K562 (cell line): ENCODE measurements at regions not wholly inside any gene's neighbourhood (a gene's known extent, or its start where the extent isn't known, plus 50 kb on each side); places are given as distances from the start of the nearest gene placed in this dataset.

ENCODE experiments used
- ATAC-seq: fragments of 200-7000 bp; cut with Tn5 transposase; 3 replicates; pipeline ENCODE4 v1.9.1; 2020; ENCODE audit warnings: moderate library complexity
- BruUV-seq: library from RNA; stranded (reverse); fragments of 400-500 nt; replicated peaks from 2 replicates; lab custom pipeline; 2021; lab: Mats Ljungman, UMichigan
- CTCF ChIA-PET: fragments of 300-600 bp; formaldehyde crosslinking; extraction: SDS; loops from one replicate; lab custom pipeline; 2021; ENCODE audit warnings: low intra/inter-chr PET ratio; lab: Yijun Ruan, JAX
- POLR2A ChIA-PET: fragments of 300-600, 350-650 bp; sonication (Branson Sonifier 250); formaldehyde crosslinking; extraction: SDS; loops from one replicate; lab custom pipeline; 2021; ENCODE audit warnings: antibody characterized with exemption, inconsistent platforms; lab: Yijun Ruan, JAX
- DNase-seq, 4 experiments: peaks; one replicate each; pipeline versions ENCODE4 v3.0.0 to v3.0.0-alpha.2; 2011 to 2018; ENCODE audit warnings: low spot score in 3 of 4, mixed read lengths in 3 of 4; ENCODE audit errors: extremely low read depth in 1 of 4
- FAIRE-seq: peaks from 2 replicates; lab custom pipeline; 2011; peaks lifted over from hg19 to GRCh38; lab: Jason Lieb, UNC
- H2AFZ ChIP-seq: 2 replicates; pipeline ENCODE4 v1.6.0; 2011; ENCODE audit warnings: low read depth, low read length, control low read depth, inconsistent platforms
- H3K27ac ChIP-seq: fragments of 200-600 bp; 3 replicates; pipeline ENCODE4 v1.8.0; 2011; ENCODE audit warnings: low read depth, mild to moderate bottlenecking, control low read depth, inconsistent platforms, low read length, moderate library complexity, mixed read lengths; ENCODE audit errors: extremely low read depth
- H3K27me3 ChIP-seq, 2 experiments: fragments of 300-600 bp in 1 of 2; 2 replicates in 1 of 2; 3 replicates in 1 of 2; pipeline versions ENCODE4 v1.6.0 to v1.8.0; 2011; ENCODE audit warnings: inconsistent platforms in 2 of 2, low read length in 2 of 2, mild to moderate bottlenecking in 1 of 2, mixed read lengths in 1 of 2, moderate library complexity in 1 of 2; ENCODE audit not compliant: control insufficient read depth in 2 of 2, insufficient read depth in 2 of 2
- H3K36me3 ChIP-seq: fragments of 300-600 bp; 3 replicates; pipeline ENCODE4 v1.8.0; 2011; ENCODE audit warnings: mild to moderate bottlenecking, low read length, inconsistent platforms; ENCODE audit not compliant: control insufficient read depth, insufficient read depth
- H3K4me1 ChIP-seq, 2 experiments: fragments of 200-600 bp in 1 of 2; replicated peaks in 1 of 2; 2 replicates in 1 of 2; 3 replicates in 1 of 2; pipeline versions ENCODE4 v1.5.1 to v1.8.0; 2011; ENCODE audit warnings: inconsistent platforms in 2 of 2, low read length in 2 of 2, mild to moderate bottlenecking in 1 of 2, mixed read lengths in 1 of 2, moderate library complexity in 1 of 2; ENCODE audit not compliant: control insufficient read depth in 2 of 2, insufficient read depth in 2 of 2
- H3K4me2 ChIP-seq: 2 replicates; pipeline ENCODE4 v1.6.1; 2011; ENCODE audit warnings: low read length, control low read depth, inconsistent platforms, mixed read lengths; ENCODE audit not compliant: insufficient read depth
- H3K4me3 ChIP-seq: fragments of 200-600 bp; sonication (generic), shearing (Covaris generic); 2 replicates; pipeline ENCODE4 v1.5.1; 2016; ENCODE audit warnings: control low read depth, inconsistent platforms
- H3K79me2 ChIP-seq: fragments of 200-600 bp; 3 replicates; pipeline ENCODE4 v1.8.0; 2011; ENCODE audit warnings: low read length, inconsistent platforms; ENCODE audit not compliant: control insufficient read depth, insufficient read depth
- H3K9ac ChIP-seq, 2 experiments: 2 replicates each; pipeline versions ENCODE4 v1.6.0 to v1.6.1; 2011; ENCODE audit warnings: low read depth in 2 of 2, low read length in 2 of 2, control low read depth in 1 of 2, inconsistent platforms in 1 of 2, mild to moderate bottlenecking in 1 of 2, mixed read lengths in 1 of 2; ENCODE audit not compliant: insufficient read depth in 1 of 2
- H3K9me1 ChIP-seq: one replicate; pipeline ENCODE4 v1.6.0; 2011; ENCODE audit warnings: inconsistent platforms, mild to moderate bottlenecking, low read length, moderate library complexity; ENCODE audit not compliant: control insufficient read depth, insufficient read depth
- H3K9me3 ChIP-seq: replicated peaks from 2 replicates; pipeline ENCODE4 v1.5.1; 2011; ENCODE audit warnings: low read depth, low read length, inconsistent platforms; ENCODE audit not compliant: control insufficient read depth, insufficient read depth
- H4K20me1 ChIP-seq: replicated peaks from 2 replicates; pipeline ENCODE4 v1.6.1; 2011; ENCODE audit warnings: low read length, inconsistent platforms, mixed read lengths; ENCODE audit not compliant: control insufficient read depth, insufficient read depth
- FOSL1 ChIP-seq: fragments of 200-800 bp; sonication (Bioruptor generic); conservative IDR thresholded peaks from 2 replicates; pipeline ENCODE4 v1.6.1; 2016; ENCODE audit warnings: missing genetic modification characterization, missing compliant biosample characterization
- JUND ChIP-seq, 2 experiments: IDR thresholded peaks; 2 replicates in 1 of 2; 3 replicates in 1 of 2; pipeline ENCODE4 v1.6.1; 2011; ENCODE audit warnings: borderline replicate concordance in 2 of 2, low read depth in 2 of 2, low read length in 2 of 2, improper control_type of control experiment in 1 of 2, missing biosample characterization in 1 of 2, missing genetic modification characterization in 1 of 2, missing genetic modification reagents in 1 of 2
- NR2F6 ChIP-seq: fragments of 450-650 bp; formaldehyde crosslinking; IDR thresholded peaks from 2 replicates; pipeline ENCODE4 v1.4.0; 2020; ENCODE audit warnings: mild to moderate bottlenecking
- WGBS: fragments of 100-300 bp; shearing (Covaris generic); methylation state at CpG from one replicate; pipeline ENCODE4 v1.1.6; 2016; ENCODE audit warnings: low coverage, mixed read lengths; ENCODE audit not compliant: insufficient coverage; ENCODE audit errors: missing lambda C conversion rate; 5-methylcytosine and 5-hydroxymethylcytosine counted together
- in situ Hi-C: fragments of 300-500 bp; cut with MboI; formaldehyde crosslinking; loops from 4 replicates; pipeline ENCODE4 v1.15.0; 2018; ENCODE audit warnings: inconsistent platforms, mixed read lengths
- intact Hi-C: fragments of 100-400 bp; cut with micrococcal nuclease; formaldehyde crosslinking; loops from 2 replicates; pipeline ENCODE4 v1.14.2; 2022
- TF ChIP-seq, protein P1 (sequence below): sonication (generic); formaldehyde crosslinking; IDR thresholded peaks from 2 replicates; pipeline ENCODE4 v1.5.0; 2020; ENCODE audit warnings: missing genetic modification reagents
- TF ChIP-seq, protein P2 (sequence below), 2 experiments: fragments of 450-650 bp in 1 of 2; sonication (generic) in 1 of 2; formaldehyde crosslinking in 1 of 2; IDR thresholded peaks in 1 of 2; conservative IDR thresholded peaks in 1 of 2; 2 replicates each; pipeline versions ENCODE4 v1.6.1 to v1.8.1; 2016 to 2023; ENCODE audit warnings: mild to moderate bottlenecking in 2 of 2, moderate library complexity in 2 of 2, inconsistent platforms in 1 of 2, missing genetic modification reagents in 1 of 2

DNA sequence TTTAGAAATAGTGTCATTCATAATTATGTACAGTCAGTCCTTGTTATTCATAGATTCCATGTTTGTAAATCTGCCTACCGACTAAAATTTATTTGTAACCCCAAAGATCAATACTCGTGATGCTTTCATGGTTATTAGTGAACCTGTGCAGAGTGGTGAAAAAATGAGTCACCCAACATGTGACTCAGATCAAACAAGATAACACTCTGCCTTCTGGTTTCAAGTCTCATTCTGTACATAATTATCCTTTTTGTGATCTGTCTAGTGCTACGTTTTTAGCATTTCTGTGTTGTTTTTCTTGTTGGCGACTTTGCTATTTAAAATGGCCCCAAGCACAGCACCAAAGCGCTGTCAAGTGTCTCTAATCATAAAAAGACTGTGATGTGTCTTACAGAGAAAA, 274.7 kb downstream of the SUCLA2 start:
- H3K36me3 ChIP-seq, result no peaks in the 10 kb centered on the region
- intact Hi-C loops, result no loop called here
- no peak for FAIRE-seq
- no peaks in the 10 kb centered on the region for H3K79me2 ChIP-seq
- ATAC-seq, result no peak
- DNase-seq, result no peak
- TF ChIP-seq FOSL1 (tag) (peak; percentile 23; the same call in 1 of the 2 replicates), NR2F6 (no peak), JUND (IDR thresholded peaks at IDR 0.05; ENCODE audit: borderline replicate concordance, low read depth, low read length) (peak; percentile 55; the same call in 1 of the 2 replicates), JUND (tag; IDR thresholded peaks at IDR 0.05; ENCODE audit: borderline replicate concordance, low read depth, low read length) (peak; percentile 50; the same call in 1 of the 3 replicates)
- TF ChIP-seq, protein P1, sequence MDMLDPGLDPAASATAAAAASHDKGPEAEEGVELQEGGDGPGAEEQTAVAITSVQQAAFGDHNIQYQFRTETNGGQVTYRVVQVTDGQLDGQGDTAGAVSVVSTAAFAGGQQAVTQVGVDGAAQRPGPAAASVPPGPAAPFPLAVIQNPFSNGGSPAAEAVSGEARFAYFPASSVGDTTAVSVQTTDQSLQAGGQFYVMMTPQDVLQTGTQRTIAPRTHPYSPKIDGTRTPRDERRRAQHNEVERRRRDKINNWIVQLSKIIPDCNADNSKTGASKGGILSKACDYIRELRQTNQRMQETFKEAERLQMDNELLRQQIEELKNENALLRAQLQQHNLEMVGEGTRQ (CRISPR knock-in tag), result peak; percentile 39; the same call in 1 of the 2 replicates
- TF ChIP-seq, protein P2, sequence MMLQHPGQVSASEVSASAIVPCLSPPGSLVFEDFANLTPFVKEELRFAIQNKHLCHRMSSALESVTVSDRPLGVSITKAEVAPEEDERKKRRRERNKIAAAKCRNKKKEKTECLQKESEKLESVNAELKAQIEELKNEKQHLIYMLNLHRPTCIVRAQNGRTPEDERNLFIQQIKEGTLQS (IDR thresholded peaks at IDR 0.05), result 0 out of 2 replicates have a peak, but pooled peaks have one; percentile 17
- TF ChIP-seq, protein P2 (CRISPR knock-in tag; conservative IDR thresholded peaks at IDR 0.05), result no peak
- H3K9me1 ChIP-seq, result no peaks in the 10 kb centered on the region
- no peak overlapping the region for H3K9ac ChIP-seq
- H3K27ac ChIP-seq, result no peak overlapping the region
- POLR2A ChIA-PET, result no interaction called here
- in situ Hi-C loops, result no loop called here
- CTCF ChIA-PET, result no interaction called here
- H3K4me1 ChIP-seq, result no peaks in the 10 kb centered on the region
- WGBS, result 0% methylated on average over 5 of the region's 5 CpGs
- H3K4me2 ChIP-seq, result no peak overlapping the region
- no TSS peak for BruUV-seq
- H2AFZ ChIP-seq, result no peak overlapping the region
- H3K4me3 ChIP-seq, result no peak overlapping the region
- H4K20me1 ChIP-seq, result no peaks in the 10 kb centered on the region
- H3K9me3 ChIP-seq, result no peaks in the 10 kb centered on the region
- no peaks in the 10 kb centered on the region for H3K27me3 ChIP-seq
